Peyer's patch (tissue), 4 donors: ENCODE measurements at regions not wholly inside any gene's neighbourhood (a gene's known extent, or its start where the extent isn't known, plus 50 kb on each side); places are given as distances from the start of the nearest gene placed in this dataset.

Experiments
- CTCF ChIP-seq, 6 experiments: fragments of 450-650 bp in 4 of 6; fragments of 200-600 bp in 2 of 6; sonication (generic) in 1 of 6; IDR thresholded peaks; one replicate each; pipeline ENCODE4 v1.5.1; 2017 to 2019; ENCODE audit warnings: antibody characterized with exemption in 6 of 6, mild to moderate bottlenecking in 3 of 6, moderate library complexity in 1 of 6
- POLR2A ChIP-seq, 2 donors: fragments of 450-650 bp; IDR thresholded peaks; one replicate each; pipeline ENCODE4 v1.5.1; 2017; ENCODE audit warnings: antibody characterized with exemption in 2 of 2, mild to moderate bottlenecking in 2 of 2, moderate library complexity in 2 of 2

- TF ChIP-seq CTCF (IDR thresholded peaks at IDR 0.05) (no peak), POLR2A (IDR thresholded peaks at IDR 0.05) (no peak)
These were observed 799.7 kb downstream of the SI start for GRCh38 chr3:164278550-164278949.
